ENCODE measurements at regions not wholly inside any gene's neighbourhood (a gene's known extent, or its start where the extent isn't known, plus 50 kb on each side); places are given as distances from the start of the nearest gene placed in this dataset.

GRCh38 chr19:31096935-31097545, 252.2 kb downstream of the TSHZ3 start (continued):
- TF ChIP-seq CTCF (conservative IDR thresholded peaks at IDR 0.05; ENCODE audit: low read depth in 2 of 2) (no peak), POLR2AphosphoS5 (IDR thresholded peaks at IDR 0.05; ENCODE audit: low read depth) (no peak), EZH2 (IDR thresholded peaks at IDR 0.05; ENCODE audit: low read depth, unreplicated experiment) (no peak), EZH2phosphoT487 (IDR thresholded peaks at IDR 0.05; ENCODE audit: unreplicated experiment) (no peak), ZNF331 (CRISPR knock-in tag; IDR thresholded peaks at IDR 0.05; ENCODE audit: low read depth) (no peak)

- no peak for TF ChIP-seq CREB1 (CRISPR knock-in tag; IDR thresholded peaks at IDR 0.05; ENCODE audit: low read depth)
- no peak for TF ChIP-seq STAT1 (IDR thresholded peaks at IDR 0.05; ENCODE audit: unreplicated experiment)
- no peak for TF ChIP-seq NANOG (IDR thresholded peaks at IDR 0.05; ENCODE audit: borderline replicate concordance)
- TF ChIP-seq POLR2AphosphoS5 (IDR thresholded peaks at IDR 0.05; ENCODE audit: low read depth) = no peak
- no peak for TF ChIP-seq REST (IDR thresholded peaks at IDR 0.05; ENCODE audit: unreplicated experiment)
- TF ChIP-seq EZH2phosphoT487 (IDR thresholded peaks at IDR 0.05; ENCODE audit: unreplicated experiment) = no peak
- no peak for TF ChIP-seq ZNF114 (CRISPR knock-in tag; IDR thresholded peaks at IDR 0.05)
- H3K27ac ChIP-seq (ENCODE audit: low read depth) = no peak overlapping the region
- no peaks in the 10 kb centered on the region for H4K20me1 ChIP-seq (replicated peaks; ENCODE audit: insufficient read depth)
- no peaks in the 10 kb centered on the region for H3K27me3 ChIP-seq (ENCODE audit: insufficient read depth)
- no peaks in the 10 kb centered on the region for H3K36me3 ChIP-seq (ENCODE audit: insufficient read depth)
- Mint-ChIP-seq H3K27me3 (ENCODE audit: insufficient read depth, low read depth, poor library complexity) (peaks cover 1% of the 10 kb centered on the region), H3K9me3 (no peaks in the 10 kb centered on the region), H3K36me3 (ENCODE audit: low read depth) (no peaks in the 10 kb centered on the region), H3K27ac (no peak overlapping the region), H3K4me3 (no peak overlapping the region), H3K4me1 (peaks cover 17% of the 10 kb centered on the region)
- peaks cover 9% of the 10 kb centered on the region for H3K4me1 ChIP-seq (ENCODE audit: insufficient read depth)
- ATAC-seq = peak; percentile 74
- peak overlapping the region; percentile 84; the same call in 1 of the 2 replicates for H2AFZ ChIP-seq
- no peaks in the 10 kb centered on the region for H3F3A ChIP-seq (replicated peaks; ENCODE audit: low read depth)
- H3K9me2 ChIP-seq (ENCODE audit: insufficient read depth) = peaks cover 12% of the 10 kb centered on the region
- DNase-seq (ENCODE audit: low spot score) = peak; percentile 22
- no peaks in the 10 kb centered on the region for H3K79me2 ChIP-seq (replicated peaks; ENCODE audit: insufficient read depth)
- no peak overlapping the region for H3K4me3 ChIP-seq
- no peak overlapping the region for H3K4me2 ChIP-seq
These were observed 253.0 kb downstream of the TSHZ3 start for GRCh38 chr19:31096062-31096830.
